ENCODE measurements at regions not wholly inside any gene's neighbourhood (a gene's known extent, or its start where the extent isn't known, plus 50 kb on each side); places are given as distances from the start of the nearest gene placed in this dataset.

- CTCF ChIA-PET (ENCODE audit: unreplicated experiment): no interaction called here
- H3K9me3 ChIP-seq (ENCODE audit: low read length): no peaks in the 10 kb centered on the region
- no peaks in the 10 kb centered on the region for H3K9me2 ChIP-seq (ENCODE audit: insufficient read depth, low read length)
- H3K4me3 ChIP-seq (ENCODE audit: low read depth, low read length, poor library complexity, severe bottlenecking): no peak overlapping the region
- no peak overlapping the region for H3K4me2 ChIP-seq (ENCODE audit: low read length)
- no peaks in the 10 kb centered on the region for H4K20me1 ChIP-seq (ENCODE audit: insufficient read depth, low read length)
- no TSS peak for BruUV-seq (replicated peaks)
- DNase-seq (ENCODE audit: low spot score): no peak
- no peaks in the 10 kb centered on the region for H3K36me3 ChIP-seq (ENCODE audit: insufficient read depth, low read length)
- TF ChIP-seq CTCF (conservative IDR thresholded peaks at IDR 0.05; ENCODE audit: low read length): no peak
- TF ChIP-seq EZH2phosphoT487 (IDR thresholded peaks at IDR 0.05; ENCODE audit: borderline replicate concordance, low read depth, low read length): no peak
- no peaks in the 10 kb centered on the region for H3K4me1 ChIP-seq (ENCODE audit: insufficient read depth, low read length, poor library complexity, severe bottlenecking)
- H3K79me2 ChIP-seq (ENCODE audit: insufficient read depth, low read depth, low read length): no peaks in the 10 kb centered on the region
- intact Hi-C loops (cut with micrococcal nuclease; ENCODE audit: unreplicated experiment): no loop called here
- POLR2A ChIA-PET: no interaction called here
- no peak overlapping the region for H2AFZ ChIP-seq (ENCODE audit: low read length)
- no peak overlapping the region for H3K27ac ChIP-seq (ENCODE audit: low read depth, low read length, poor library complexity, severe bottlenecking)
Observed at GRCh38 chr1:239255628-239256160, 130.7 kb upstream of the CHRM3 start.

- H3K79me2 ChIP-seq (ENCODE audit: insufficient read depth, low read depth, low read length): no peaks in the 10 kb centered on the region
- no peaks in the 10 kb centered on the region for H3K36me3 ChIP-seq (ENCODE audit: insufficient read depth, low read length)
- no peaks in the 10 kb centered on the region for H3K9me2 ChIP-seq (ENCODE audit: insufficient read depth, low read length)
- ChIA-PET POLR2A (no interaction called here), CTCF (ENCODE audit: unreplicated experiment) (no interaction called here)
- no peak overlapping the region for H3K4me3 ChIP-seq (ENCODE audit: low read depth, low read length, poor library complexity, severe bottlenecking)
- BruUV-seq (replicated peaks): no TSS peak
- H3K9me3 ChIP-seq (ENCODE audit: low read length): no peaks in the 10 kb centered on the region
- H4K20me1 ChIP-seq (ENCODE audit: insufficient read depth, low read length): no peaks in the 10 kb centered on the region
- no peaks in the 10 kb centered on the region for H3K4me1 ChIP-seq (ENCODE audit: insufficient read depth, low read length, poor library complexity, severe bottlenecking)
- no peak overlapping the region for H3K4me2 ChIP-seq (ENCODE audit: low read length)
- no peak overlapping the region for H2AFZ ChIP-seq (ENCODE audit: low read length)
- no peak for DNase-seq (ENCODE audit: low spot score)
- TF ChIP-seq CTCF (conservative IDR thresholded peaks at IDR 0.05; ENCODE audit: low read length) (no peak), EZH2phosphoT487 (IDR thresholded peaks at IDR 0.05; ENCODE audit: borderline replicate concordance, low read depth, low read length) (no peak)
- no peak overlapping the region for H3K27ac ChIP-seq (ENCODE audit: low read depth, low read length, poor library complexity, severe bottlenecking)
- intact Hi-C loops (cut with micrococcal nuclease; ENCODE audit: unreplicated experiment): no loop called here
Observed at GRCh38 chr1:239254999-239255398, 131.4 kb upstream of the CHRM3 start.

- no peaks in the 10 kb centered on the region for H3K4me1 ChIP-seq (ENCODE audit: insufficient read depth, low read length, poor library complexity, severe bottlenecking)
- H3K9me2 ChIP-seq (ENCODE audit: insufficient read depth, low read length): no peaks in the 10 kb centered on the region
- H3K4me3 ChIP-seq (ENCODE audit: low read depth, low read length, poor library complexity, severe bottlenecking): no peak overlapping the region
- CTCF ChIA-PET (ENCODE audit: unreplicated experiment): no interaction called here
- no peak overlapping the region for H2AFZ ChIP-seq (ENCODE audit: low read length)
- no peak overlapping the region for H3K27ac ChIP-seq (ENCODE audit: low read depth, low read length, poor library complexity, severe bottlenecking)
- no peaks in the 10 kb centered on the region for H3K9me3 ChIP-seq (ENCODE audit: low read length)
- BruUV-seq (replicated peaks): no TSS peak
- POLR2A ChIA-PET: no interaction called here
- intact Hi-C loops (cut with micrococcal nuclease; ENCODE audit: unreplicated experiment): no loop called here
- H3K4me2 ChIP-seq (ENCODE audit: low read length): no peak overlapping the region
- no peaks in the 10 kb centered on the region for H3K36me3 ChIP-seq (ENCODE audit: insufficient read depth, low read length)
- no peak for DNase-seq (ENCODE audit: low spot score)
- H3K79me2 ChIP-seq (ENCODE audit: insufficient read depth, low read depth, low read length): no peaks in the 10 kb centered on the region
- TF ChIP-seq CTCF (conservative IDR thresholded peaks at IDR 0.05; ENCODE audit: low read length) (no peak), EZH2phosphoT487 (IDR thresholded peaks at IDR 0.05; ENCODE audit: borderline replicate concordance, low read depth, low read length) (no peak)
- H4K20me1 ChIP-seq (ENCODE audit: insufficient read depth, low read length): no peaks in the 10 kb centered on the region
Observed at GRCh38 chr1:239253032-239253431, 133.3 kb upstream of the CHRM3 start.

Data from OCI-LY7 (cell line).